Endothelial cell (in vitro differentiated cells): ENCODE measurements at regions not wholly inside any gene's neighbourhood (a gene's known extent, or its start where the extent isn't known, plus 50 kb on each side); places are given as distances from the start of the nearest gene placed in this dataset.

Source experiments
- DNase-seq: peaks from one replicate; pipeline ENCODE4 v3.0.0; 2021; ENCODE audit warnings: low spot score
- H3K27ac Mint-ChIP-seq: one replicate; pipeline ENCODE4 v1.8.0; 2021; ENCODE audit warnings: mixed read lengths, inconsistent platforms; ENCODE audit not compliant: unreplicated experiment
- H3K27me3 Mint-ChIP-seq: one replicate; pipeline ENCODE4 v1.8.0; 2021; ENCODE audit warnings: mild to moderate bottlenecking, moderate library complexity, mixed read lengths, inconsistent platforms; ENCODE audit not compliant: unreplicated experiment
- H3K36me3 Mint-ChIP-seq: one replicate; pipeline ENCODE4 v1.8.0; 2021; ENCODE audit warnings: mild to moderate bottlenecking, low read depth, mixed read lengths, inconsistent platforms; ENCODE audit not compliant: unreplicated experiment
- H3K4me1 Mint-ChIP-seq: one replicate; pipeline ENCODE4 v1.8.0; 2021; ENCODE audit warnings: mild to moderate bottlenecking, mixed read lengths, inconsistent platforms; ENCODE audit not compliant: unreplicated experiment
- H3K4me3 Mint-ChIP-seq: one replicate; pipeline ENCODE4 v1.8.0; 2021; ENCODE audit warnings: mild to moderate bottlenecking, mixed read lengths, inconsistent platforms; ENCODE audit not compliant: unreplicated experiment
- H3K9me3 Mint-ChIP-seq: one replicate; pipeline ENCODE4 v1.8.0; 2021; ENCODE audit warnings: mixed read lengths, inconsistent platforms; ENCODE audit not compliant: unreplicated experiment
- CTCF ChIP-seq: fragments of 200-600 bp; sonication (generic); IDR thresholded peaks from one replicate; pipeline ENCODE4 v1.5.0; 2021; ENCODE audit warnings: antibody characterized with exemption; ENCODE audit not compliant: unreplicated experiment

GRCh38 chr3:177340243-177340830, 143.1 kb upstream of the TBL1XR1 start:
- H3K27ac Mint-ChIP-seq, result peak overlapping the region; percentile 57
- DNase-seq, result no peak
- H3K4me1 Mint-ChIP-seq, result peaks cover 65% of the 10 kb centered on the region
- H3K27me3 Mint-ChIP-seq, result peaks cover 3% of the 10 kb centered on the region
- no peaks in the 10 kb centered on the region for H3K36me3 Mint-ChIP-seq
- H3K4me3 Mint-ChIP-seq, result no peak overlapping the region
- H3K9me3 Mint-ChIP-seq, result no peaks in the 10 kb centered on the region
- TF ChIP-seq CTCF, result no peak

GRCh38 chr3:177341736-177342419, 144.6 kb upstream of the TBL1XR1 start:
- TF ChIP-seq CTCF, result no peak
- Mint-ChIP-seq H3K27me3 (peaks cover 3% of the 10 kb centered on the region), H3K4me1 (peaks cover 71% of the 10 kb centered on the region), H3K4me3 (no peak overlapping the region), H3K36me3 (no peaks in the 10 kb centered on the region), H3K27ac (peak overlapping the region; percentile 52), H3K9me3 (no peaks in the 10 kb centered on the region)
- no peak for DNase-seq

- Mint-ChIP-seq H3K36me3 (no peaks in the 10 kb centered on the region), H3K9me3 (no peaks in the 10 kb centered on the region), H3K27ac (no peak overlapping the region), H3K27me3 (peaks cover 3% of the 10 kb centered on the region), H3K4me1 (peaks cover 72% of the 10 kb centered on the region), H3K4me3 (no peak overlapping the region)
- no peak for DNase-seq
- no peak for TF ChIP-seq CTCF
These were observed 145.9 kb upstream of the TBL1XR1 start for GRCh38 chr3:177343122-177343625.

GRCh38 chr3:177345049-177345972, 148.0 kb upstream of the TBL1XR1 start:
- no peaks in the 10 kb centered on the region for H3K9me3 Mint-ChIP-seq
- peak; percentile 69 for DNase-seq
- peaks cover 3% of the 10 kb centered on the region for H3K27me3 Mint-ChIP-seq
- H3K4me3 Mint-ChIP-seq, result no peak overlapping the region
- no peak for TF ChIP-seq CTCF
- no peaks in the 10 kb centered on the region for H3K36me3 Mint-ChIP-seq
- peaks cover 66% of the 10 kb centered on the region for H3K4me1 Mint-ChIP-seq
- peak overlapping the region; percentile 99 for H3K27ac Mint-ChIP-seq
